GM12878 (cell line): ENCODE measurements at regions not wholly inside any gene's neighbourhood (a gene's known extent, or its start where the extent isn't known, plus 50 kb on each side); places are given as distances from the start of the nearest gene placed in this dataset.

Experiments used
- ATAC-seq: fragments of 200-7000 bp; cut with Tn5 transposase; 3 replicates; pipeline ENCODE4 v1.9.1; 2020; ENCODE audit warnings: mild to moderate bottlenecking, moderate library complexity
- BruUV-seq: library from RNA; stranded (reverse); fragments of 400-500 nt; replicated peaks from 2 replicates; lab custom pipeline; 2021; lab: Mats Ljungman, UMichigan
- CTCF ChIA-PET: fragments of 300-600 bp; sonication (Branson Sonifier 250); formaldehyde crosslinking; extraction: SDS; loops from one replicate; lab custom pipeline; 2021; ENCODE audit warnings: inconsistent platforms; lab: Yijun Ruan, JAX
- POLR2A ChIA-PET: fragments of 350-600 bp; formaldehyde crosslinking; extraction: SDS; loops from one replicate; lab custom pipeline; 2021; ENCODE audit warnings: inconsistent platforms; lab: Charles Lee
- RAD21 ChIA-PET: fragments of 300-600 bp; sonication (Branson Sonifier 250); formaldehyde crosslinking; loops from one replicate; lab custom pipeline; 2023; ENCODE audit warnings: antibody characterized with exemption; ENCODE audit not compliant: unreplicated experiment; lab: Charles Lee
- SMC1A ChIA-PET: fragments of 300-600 bp; sonication (Branson Sonifier 250); formaldehyde crosslinking; loops from one replicate; lab custom pipeline; 2023; ENCODE audit not compliant: unreplicated experiment, uncharacterized antibody; lab: Charles Lee
- DNase-seq: peaks from one replicate; pipeline ENCODE4 v3.0.0-alpha.2; 2011; ENCODE audit warnings: low read depth, low spot score
- FAIRE-seq: peaks from 3 replicates; lab custom pipeline; 2011; peaks lifted over from hg19 to GRCh38; lab: Jason Lieb, UNC
- H2AFZ ChIP-seq: 2 replicates; pipeline ENCODE4 v1.6.0; 2011; ENCODE audit warnings: low read depth, low read length, control low read depth; ENCODE audit not compliant: control insufficient read depth
- H3K27ac ChIP-seq: 2 replicates; pipeline ENCODE4 v1.5.1; 2011; ENCODE audit warnings: control low read depth; ENCODE audit not compliant: control insufficient read depth, insufficient read depth
- H3K27me3 ChIP-seq, 2 experiments: replicated peaks in 1 of 2; 2 replicates each; pipeline versions ENCODE4 v1.6.0 to v1.6.1; 2011; ENCODE audit warnings: low read length in 1 of 2; ENCODE audit not compliant: control insufficient read depth in 2 of 2, insufficient read depth in 2 of 2
- H3K36me3 ChIP-seq, 2 experiments: 2 replicates each; pipeline ENCODE4 v1.5.1; 2011; ENCODE audit warnings: low read length in 1 of 2; ENCODE audit not compliant: control insufficient read depth in 2 of 2, insufficient read depth in 2 of 2
- H3K4me1 ChIP-seq: 2 replicates; pipeline ENCODE4 v1.6.1; 2011; ENCODE audit warnings: mild to moderate bottlenecking, low read length, moderate library complexity, mixed read lengths; ENCODE audit not compliant: control insufficient read depth, insufficient read depth
- H3K4me2 ChIP-seq: 2 replicates; pipeline ENCODE4 v1.6.0; 2011; ENCODE audit warnings: control low read depth; ENCODE audit not compliant: control insufficient read depth, insufficient read depth
- H3K4me3 ChIP-seq: fragments of 200-600 bp; sonication (generic); 2 replicates; pipeline ENCODE4 v1.5.1; 2016
- H3K79me2 ChIP-seq: 2 replicates; pipeline ENCODE4 v1.6.0; 2011; ENCODE audit warnings: low read length; ENCODE audit not compliant: control insufficient read depth, insufficient read depth
- H3K9ac ChIP-seq: 2 replicates; pipeline ENCODE4 v1.8.0; 2011; ENCODE audit warnings: low read length, control low read depth, mixed read lengths; ENCODE audit not compliant: control insufficient read depth, insufficient read depth
- H3K9me3 ChIP-seq: replicated peaks from 3 replicates; pipeline ENCODE4 v1.5.1; 2011; ENCODE audit warnings: mild to moderate bottlenecking, low read length; ENCODE audit not compliant: control insufficient read depth, insufficient read depth
- H4K20me1 ChIP-seq: 2 replicates; pipeline ENCODE4 v1.6.0; 2011; ENCODE audit not compliant: control insufficient read depth, insufficient read depth
- CBX5 ChIP-seq: sonication (generic); IDR thresholded peaks from 2 replicates; pipeline ENCODE4 v1.6.1; 2016; ENCODE audit warnings: low read depth, moderate library complexity, mild to moderate bottlenecking, inconsistent platforms
- CHD1 ChIP-seq: IDR thresholded peaks from 2 replicates; pipeline ENCODE4 v1.6.1; 2012; ENCODE audit warnings: low read depth, low read length, improper control_type of control experiment
- CHD4 ChIP-seq: fragments of 200-600 bp; sonication (generic); IDR thresholded peaks from 2 replicates; pipeline ENCODE4 v1.6.1; 2016; ENCODE audit warnings: mild to moderate bottlenecking
- FOS ChIP-seq: IDR thresholded peaks from 3 replicates; pipeline ENCODE4 v1.6.1; 2011; ENCODE audit warnings: borderline replicate concordance; ENCODE audit not compliant: insufficient read length; ENCODE audit errors: extremely low read depth
- FOXK2 ChIP-seq: fragments of 450-650 bp; IDR thresholded peaks from 2 replicates; pipeline ENCODE4 v1.6.1; 2017; ENCODE audit warnings: mild to moderate bottlenecking, moderate library complexity
- PAX8 ChIP-seq: fragments of 450-650 bp; IDR thresholded peaks from 2 replicates; pipeline ENCODE4 v1.6.1; 2017; ENCODE audit warnings: mild to moderate bottlenecking, moderate library complexity
- SMARCA5 ChIP-seq: fragments of 450-650 bp; IDR thresholded peaks from 2 replicates; pipeline ENCODE4 v1.6.1; 2017; ENCODE audit warnings: mild to moderate bottlenecking
- ZNF274 ChIP-seq: IDR thresholded peaks from one replicate; pipeline ENCODE4 v1.8.0; 2011; ENCODE audit not compliant: insufficient read length, insufficient read depth
- WGBS: methylation state at CpG from one replicate; pipeline ENCODE4 v1.1.6; 2016; ENCODE audit warnings: low lambda C conversion rate; ENCODE audit not compliant: insufficient replicate concordance, insufficient coverage; ENCODE audit errors: missing lambda C conversion rate; 5-methylcytosine and 5-hydroxymethylcytosine counted together
- in situ Hi-C: fragments of 300-500 bp; cut with MboI; formaldehyde crosslinking; loops from 9 replicates; pipeline ENCODE4 v1.14.3; 2018; ENCODE audit warnings: mixed read lengths
- intact Hi-C: fragments of 100-400 bp; cut with micrococcal nuclease; formaldehyde crosslinking; loops from one replicate; pipeline ENCODE4 v1.14.2; 2022; ENCODE audit not compliant: unreplicated experiment
- TF ChIP-seq, protein P1 (sequence below): fragments of 450-650 bp; IDR thresholded peaks from 2 replicates; pipeline ENCODE4 v1.6.1; 2018; ENCODE audit warnings: borderline replicate concordance, mild to moderate bottlenecking; ENCODE audit not compliant: partially characterized antibody
- TF ChIP-seq, protein P2 (sequence below): fragments of 450-650 bp; formaldehyde crosslinking; IDR thresholded peaks from 2 replicates; pipeline ENCODE4 v1.5.0; 2022; ENCODE audit warnings: mild to moderate bottlenecking, missing genetic modification characterization
- TF ChIP-seq, protein P3 (sequence below): IDR thresholded peaks from 2 replicates; pipeline ENCODE4 v1.6.1; 2012; ENCODE audit warnings: low read length, inconsistent platforms
- TF ChIP-seq, protein P4 (sequence below): fragments of 450-650 bp; IDR thresholded peaks from 2 replicates; pipeline ENCODE4 v1.6.1; 2017; ENCODE audit warnings: low read depth, mild to moderate bottlenecking, moderate library complexity
- TF ChIP-seq, protein P5 (sequence below): fragments of 450-650 bp; IDR thresholded peaks from 2 replicates; pipeline ENCODE4 v1.6.1; 2017; ENCODE audit warnings: borderline replicate concordance

DNA sequence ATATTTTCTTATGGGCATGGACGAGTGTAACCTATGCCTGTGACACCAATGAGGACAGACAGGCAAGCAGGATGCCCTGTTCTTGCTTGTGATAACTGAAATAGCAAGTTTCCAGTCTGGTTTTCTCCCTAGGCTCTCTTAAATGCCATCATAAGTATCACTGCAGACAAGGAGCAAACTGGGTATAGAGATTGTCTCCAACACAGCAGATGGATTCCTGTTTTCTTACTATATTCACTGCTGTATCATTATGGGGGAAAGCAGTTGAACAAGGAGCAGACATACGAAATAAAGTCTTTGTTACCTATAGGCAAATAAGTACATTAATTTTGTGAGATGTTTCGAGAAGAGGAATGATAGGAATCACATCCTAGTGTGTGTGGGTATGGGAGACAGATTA is 178.0 kb upstream of the TBL1XR1 start:
- WGBS: 83% methylated on average over 3 of the region's 3 CpGs
- no peak for TF ChIP-seq CHD1
- TF ChIP-seq, protein P1, sequence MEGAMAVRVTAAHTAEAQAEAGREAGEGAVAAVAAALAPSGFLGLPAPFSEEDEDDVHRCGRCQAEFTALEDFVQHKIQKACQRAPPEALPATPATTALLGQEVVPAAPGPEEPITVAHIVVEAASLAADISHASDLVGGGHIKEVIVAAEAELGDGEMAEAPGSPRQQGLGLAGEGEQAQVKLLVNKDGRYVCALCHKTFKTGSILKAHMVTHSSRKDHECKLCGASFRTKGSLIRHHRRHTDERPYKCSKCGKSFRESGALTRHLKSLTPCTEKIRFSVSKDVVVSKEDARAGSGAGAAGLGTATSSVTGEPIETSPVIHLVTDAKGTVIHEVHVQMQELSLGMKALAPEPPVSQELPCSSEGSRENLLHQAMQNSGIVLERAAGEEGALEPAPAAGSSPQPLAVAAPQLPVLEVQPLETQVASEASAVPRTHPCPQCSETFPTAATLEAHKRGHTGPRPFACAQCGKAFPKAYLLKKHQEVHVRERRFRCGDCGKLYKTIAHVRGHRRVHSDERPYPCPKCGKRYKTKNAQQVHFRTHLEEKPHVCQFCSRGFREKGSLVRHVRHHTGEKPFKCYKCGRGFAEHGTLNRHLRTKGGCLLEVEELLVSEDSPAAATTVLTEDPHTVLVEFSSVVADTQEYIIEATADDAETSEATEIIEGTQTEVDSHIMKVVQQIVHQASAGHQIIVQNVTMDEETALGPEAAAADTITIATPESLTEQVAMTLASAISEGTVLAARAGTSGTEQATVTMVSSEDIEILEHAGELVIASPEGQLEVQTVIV: no peak
- TF ChIP-seq, protein P2, sequence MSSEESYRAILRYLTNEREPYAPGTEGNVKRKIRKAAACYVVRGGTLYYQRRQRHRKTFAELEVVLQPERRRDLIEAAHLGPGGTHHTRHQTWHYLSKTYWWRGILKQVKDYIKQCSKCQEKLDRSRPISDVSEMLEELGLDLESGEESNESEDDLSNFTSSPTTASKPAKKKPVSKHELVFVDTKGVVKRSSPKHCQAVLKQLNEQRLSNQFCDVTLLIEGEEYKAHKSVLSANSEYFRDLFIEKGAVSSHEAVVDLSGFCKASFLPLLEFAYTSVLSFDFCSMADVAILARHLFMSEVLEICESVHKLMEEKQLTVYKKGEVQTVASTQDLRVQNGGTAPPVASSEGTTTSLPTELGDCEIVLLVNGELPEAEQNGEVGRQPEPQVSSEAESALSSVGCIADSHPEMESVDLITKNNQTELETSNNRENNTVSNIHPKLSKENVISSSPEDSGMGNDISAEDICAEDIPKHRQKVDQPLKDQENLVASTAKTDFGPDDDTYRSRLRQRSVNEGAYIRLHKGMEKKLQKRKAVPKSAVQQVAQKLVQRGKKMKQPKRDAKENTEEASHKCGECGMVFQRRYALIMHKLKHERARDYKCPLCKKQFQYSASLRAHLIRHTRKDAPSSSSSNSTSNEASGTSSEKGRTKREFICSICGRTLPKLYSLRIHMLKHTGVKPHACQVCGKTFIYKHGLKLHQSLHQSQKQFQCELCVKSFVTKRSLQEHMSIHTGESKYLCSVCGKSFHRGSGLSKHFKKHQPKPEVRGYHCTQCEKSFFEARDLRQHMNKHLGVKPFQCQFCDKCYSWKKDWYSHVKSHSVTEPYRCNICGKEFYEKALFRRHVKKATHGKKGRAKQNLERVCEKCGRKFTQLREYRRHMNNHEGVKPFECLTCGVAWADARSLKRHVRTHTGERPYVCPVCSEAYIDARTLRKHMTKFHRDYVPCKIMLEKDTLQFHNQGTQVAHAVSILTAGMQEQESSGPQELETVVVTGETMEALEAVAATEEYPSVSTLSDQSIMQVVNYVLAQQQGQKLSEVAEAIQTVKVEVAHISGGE (CRISPR knock-in tag): no peak
- TF ChIP-seq PAX8: no peak
- no peak for TF ChIP-seq ZNF274
- TF ChIP-seq, protein P3, sequence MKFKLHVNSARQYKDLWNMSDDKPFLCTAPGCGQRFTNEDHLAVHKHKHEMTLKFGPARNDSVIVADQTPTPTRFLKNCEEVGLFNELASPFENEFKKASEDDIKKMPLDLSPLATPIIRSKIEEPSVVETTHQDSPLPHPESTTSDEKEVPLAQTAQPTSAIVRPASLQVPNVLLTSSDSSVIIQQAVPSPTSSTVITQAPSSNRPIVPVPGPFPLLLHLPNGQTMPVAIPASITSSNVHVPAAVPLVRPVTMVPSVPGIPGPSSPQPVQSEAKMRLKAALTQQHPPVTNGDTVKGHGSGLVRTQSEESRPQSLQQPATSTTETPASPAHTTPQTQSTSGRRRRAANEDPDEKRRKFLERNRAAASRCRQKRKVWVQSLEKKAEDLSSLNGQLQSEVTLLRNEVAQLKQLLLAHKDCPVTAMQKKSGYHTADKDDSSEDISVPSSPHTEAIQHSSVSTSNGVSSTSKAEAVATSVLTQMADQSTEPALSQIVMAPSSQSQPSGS: no peak
- TF ChIP-seq, protein P4, sequence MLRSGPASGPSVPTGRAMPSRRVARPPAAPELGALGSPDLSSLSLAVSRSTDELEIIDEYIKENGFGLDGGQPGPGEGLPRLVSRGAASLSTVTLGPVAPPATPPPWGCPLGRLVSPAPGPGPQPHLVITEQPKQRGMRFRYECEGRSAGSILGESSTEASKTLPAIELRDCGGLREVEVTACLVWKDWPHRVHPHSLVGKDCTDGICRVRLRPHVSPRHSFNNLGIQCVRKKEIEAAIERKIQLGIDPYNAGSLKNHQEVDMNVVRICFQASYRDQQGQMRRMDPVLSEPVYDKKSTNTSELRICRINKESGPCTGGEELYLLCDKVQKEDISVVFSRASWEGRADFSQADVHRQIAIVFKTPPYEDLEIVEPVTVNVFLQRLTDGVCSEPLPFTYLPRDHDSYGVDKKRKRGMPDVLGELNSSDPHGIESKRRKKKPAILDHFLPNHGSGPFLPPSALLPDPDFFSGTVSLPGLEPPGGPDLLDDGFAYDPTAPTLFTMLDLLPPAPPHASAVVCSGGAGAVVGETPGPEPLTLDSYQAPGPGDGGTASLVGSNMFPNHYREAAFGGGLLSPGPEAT: no peak
- TF ChIP-seq FOXK2: no peak
- TF ChIP-seq CBX5: no peak
- no peak for TF ChIP-seq FOS
- TF ChIP-seq, protein P5, sequence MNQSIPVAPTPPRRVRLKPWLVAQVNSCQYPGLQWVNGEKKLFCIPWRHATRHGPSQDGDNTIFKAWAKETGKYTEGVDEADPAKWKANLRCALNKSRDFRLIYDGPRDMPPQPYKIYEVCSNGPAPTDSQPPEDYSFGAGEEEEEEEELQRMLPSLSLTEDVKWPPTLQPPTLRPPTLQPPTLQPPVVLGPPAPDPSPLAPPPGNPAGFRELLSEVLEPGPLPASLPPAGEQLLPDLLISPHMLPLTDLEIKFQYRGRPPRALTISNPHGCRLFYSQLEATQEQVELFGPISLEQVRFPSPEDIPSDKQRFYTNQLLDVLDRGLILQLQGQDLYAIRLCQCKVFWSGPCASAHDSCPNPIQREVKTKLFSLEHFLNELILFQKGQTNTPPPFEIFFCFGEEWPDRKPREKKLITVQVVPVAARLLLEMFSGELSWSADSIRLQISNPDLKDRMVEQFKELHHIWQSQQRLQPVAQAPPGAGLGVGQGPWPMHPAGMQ: no peak
- no peak for TF ChIP-seq SMARCA5
- TF ChIP-seq CHD4: no peak
- Histone ChIP-seq H3K9me3 (peaks cover 2% of the 10 kb centered on the region; the same call in 2 of the 3 replicates), H4K20me1 (no peaks in the 10 kb centered on the region), H3K27me3 (no peaks in the 10 kb centered on the region), H3K79me2 (no peaks in the 10 kb centered on the region), H2AFZ (no peak overlapping the region), H3K4me3 (no peak overlapping the region), H3K4me1 (peaks cover 18% of the 10 kb centered on the region), H3K36me3 (no peaks in the 10 kb centered on the region), H3K27ac (no peak overlapping the region), H3K9ac (no peak overlapping the region), H3K4me2 (no peak overlapping the region)
- RAD21 ChIA-PET: no interaction called here
- no peak for ATAC-seq
- CTCF ChIA-PET: no interaction called here
- POLR2A ChIA-PET: interaction anchor here (0.9 kb wide), 1 partner anchor 15 kb away, joined by 5 read pairs; no protein-coding TSS in a partner anchor
- BruUV-seq: no TSS peak
- FAIRE-seq: no peak
- in situ Hi-C loops (no loop called here), intact Hi-C loops (loop anchor here (5.0 kb wide), 1 partner anchor 72 kb away; no protein-coding TSS in a partner anchor)
- SMC1A ChIA-PET: no interaction called here
- no peak for DNase-seq
